Esophagus muscularis mucosa (tissue), 3 donors: ENCODE measurements at regions not wholly inside any gene's neighbourhood (a gene's known extent, or its start where the extent isn't known, plus 50 kb on each side); places are given as distances from the start of the nearest gene placed in this dataset.

Source experiments
- CTCF ChIP-seq, 3 experiments: fragments of 200-600 bp in 2 of 3; fragments of 450-650 bp in 1 of 3; sonication (generic) in 2 of 3; IDR thresholded peaks; one replicate each; pipeline ENCODE4 v1.5.1; 2017 to 2019; ENCODE audit warnings: antibody characterized with exemption in 3 of 3, mild to moderate bottlenecking in 2 of 3, moderate library complexity in 1 of 3
- POLR2A ChIP-seq: fragments of 450-650 bp; IDR thresholded peaks from one replicate; pipeline ENCODE4 v1.6.1; 2017; ENCODE audit warnings: antibody characterized with exemption, moderate library complexity, mild to moderate bottlenecking, low read depth

GRCh38 chr9:93896496-93897033 lies 58.6 kb downstream of the BARX1 start:
- TF ChIP-seq CTCF (IDR thresholded peaks at IDR 0.05) (no peak), POLR2A (no peak)
